ENCODE measurements at regions not wholly inside any gene's neighbourhood (a gene's known extent, or its start where the extent isn't known, plus 50 kb on each side); places are given as distances from the start of the nearest gene placed in this dataset.

GRCh38 chr10:123604506-123604905 lies 61.6 kb upstream of the GPR26 start:
- no peak for DNase-seq (ENCODE audit: low read depth, low spot score)

DNA sequence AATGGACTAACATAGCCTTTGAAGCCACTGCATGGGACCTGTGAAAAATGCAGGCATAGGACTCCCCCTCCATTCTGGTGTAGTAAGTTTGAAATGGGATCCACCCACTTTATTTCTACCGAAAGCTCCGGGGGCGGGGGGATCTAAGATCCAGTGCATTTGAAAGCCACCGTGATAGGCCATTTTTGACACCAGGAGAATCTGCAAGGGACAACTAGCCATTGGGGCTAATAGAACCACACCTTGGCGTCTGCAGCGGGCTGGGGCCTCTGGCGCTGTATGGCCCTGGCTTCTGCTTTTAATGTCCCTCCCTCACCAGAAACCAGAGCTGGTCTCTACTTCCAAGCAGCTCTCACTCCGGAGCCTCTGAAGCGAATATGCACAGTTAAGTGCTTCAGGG lies 60.1 kb upstream of the GPR26 start:
- DNase-seq (ENCODE audit: low read depth, low spot score) = no peak

DNA sequence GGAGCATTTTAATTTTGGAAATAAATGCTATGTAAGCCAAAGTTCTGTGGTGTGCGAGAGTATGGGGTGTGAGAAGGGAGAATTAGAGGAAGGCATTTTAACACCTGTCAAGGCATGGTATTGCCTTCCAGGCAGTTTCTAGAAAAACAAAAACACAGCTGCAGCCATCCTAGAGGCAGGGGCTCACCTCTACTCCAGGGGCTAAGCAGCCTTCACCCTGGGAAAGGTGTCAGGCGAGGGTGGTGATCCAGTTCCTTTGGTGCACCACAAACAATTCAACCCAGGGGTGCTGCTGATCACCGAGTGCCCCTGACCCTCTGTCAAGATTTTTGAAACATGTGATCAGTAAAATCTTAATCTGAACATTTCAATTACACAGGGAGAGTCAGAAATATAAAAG lies 59.2 kb upstream of the GPR26 start:
- no peak for DNase-seq (ENCODE audit: low read depth, low spot score)

DNA sequence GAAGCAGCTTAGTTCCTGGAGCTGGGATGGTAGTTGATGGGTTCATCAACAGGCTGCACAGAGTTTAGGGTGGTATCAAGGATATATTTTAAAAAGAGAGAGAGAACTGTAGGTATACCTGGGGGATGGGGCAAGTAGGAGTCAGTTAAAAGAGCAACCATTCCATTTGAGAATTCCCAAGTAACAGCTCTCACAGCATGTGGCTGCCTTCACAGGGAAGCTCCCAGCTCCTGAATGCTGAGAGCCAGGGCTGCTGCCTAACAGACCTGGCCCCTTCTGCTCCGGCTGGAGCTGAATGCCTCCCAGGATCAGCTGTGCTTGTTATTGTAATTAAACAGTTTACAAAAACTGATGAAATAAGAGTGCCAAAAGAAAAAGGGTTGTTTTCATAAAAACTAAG lies 58.8 kb upstream of the GPR26 start:
- DNase-seq (ENCODE audit: low read depth, low spot score) = no peak

DNA sequence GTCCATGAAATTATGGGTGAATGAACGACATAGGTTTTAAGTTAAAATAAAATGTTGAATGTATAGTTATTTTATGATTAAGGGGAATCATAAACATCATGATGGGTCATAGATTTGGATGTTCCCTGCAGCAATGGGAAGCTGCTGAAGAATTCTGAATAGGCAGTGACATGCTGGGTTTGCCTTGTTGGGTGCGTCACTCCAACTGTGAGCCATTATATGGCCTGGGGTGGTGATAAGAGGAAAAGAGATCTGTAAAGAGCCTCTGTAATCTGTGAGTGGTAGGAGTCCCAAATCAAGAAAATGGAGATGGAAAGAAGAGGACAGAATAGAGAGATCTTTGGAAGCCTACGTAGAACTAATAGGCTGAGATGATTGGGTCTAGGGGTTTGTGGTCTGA lies 58.1 kb upstream of the GPR26 start:
- DNase-seq (ENCODE audit: low read depth, low spot score) = no peak

GRCh38 chr10:123611243-123611642 lies 54.9 kb upstream of the GPR26 start:
- DNase-seq (ENCODE audit: low read depth, low spot score) = no peak

DNA sequence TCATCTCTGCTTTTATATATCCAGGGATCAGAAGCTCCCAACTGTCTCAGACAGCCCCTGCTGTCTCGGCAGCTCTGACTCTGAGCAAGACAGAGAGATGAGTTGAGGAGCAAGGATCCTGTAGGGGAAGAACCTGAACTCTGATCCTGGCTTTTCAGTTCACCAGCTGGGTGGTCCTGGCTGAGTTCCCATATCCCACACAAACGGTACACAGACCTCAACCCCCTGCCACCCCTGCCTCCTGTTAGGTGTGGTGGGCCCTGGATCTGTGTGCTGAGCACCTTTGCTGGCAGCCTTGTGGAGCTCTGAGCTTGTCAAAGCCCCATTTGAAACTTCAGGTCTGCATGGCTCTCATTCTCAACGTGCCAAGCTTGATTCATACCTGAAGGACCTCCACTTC lies 54.3 kb upstream of the GPR26 start:
- no peak for DNase-seq (ENCODE audit: low read depth, low spot score)

DNA sequence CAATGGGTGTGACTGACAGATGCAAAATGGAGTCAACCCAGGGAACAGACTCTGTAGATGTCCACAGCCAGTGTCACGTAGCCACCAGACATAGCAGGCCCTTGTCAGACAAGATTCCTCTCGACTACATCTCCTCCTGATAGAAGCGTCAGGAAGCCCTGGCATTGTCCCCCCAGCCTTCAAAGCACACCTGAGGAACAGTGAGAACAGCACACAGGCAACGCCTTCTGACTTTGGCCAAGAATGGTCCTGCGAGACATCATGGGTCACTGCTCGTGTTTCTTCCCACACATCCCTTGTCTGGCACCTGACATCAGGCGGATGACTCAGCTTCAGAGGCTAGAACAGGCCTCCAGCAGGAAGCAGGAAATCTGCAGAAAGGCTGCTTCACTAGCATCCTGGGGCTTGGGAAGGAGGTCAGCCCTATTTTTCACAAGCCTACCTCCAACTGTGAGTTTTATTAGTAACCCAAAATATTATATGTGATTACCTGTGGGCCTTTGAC lies 52.8 kb upstream of the GPR26 start:
- DNase-seq (ENCODE audit: low read depth, low spot score) = no peak

- no peak for DNase-seq (ENCODE audit: low read depth, low spot score)
Observed at GRCh38 chr10:123614888-123615287, 51.3 kb upstream of the GPR26 start.
